Common myeloid progenitor, CD34-positive (primary cell): ENCODE measurements at regions not wholly inside any gene's neighbourhood (a gene's known extent, or its start where the extent isn't known, plus 50 kb on each side); places are given as distances from the start of the nearest gene placed in this dataset.

Experiments
- CTCF ChIA-PET: fragments of 350-600 bp; sonication (Branson Sonifier 250); formaldehyde crosslinking; loops from one replicate; lab custom pipeline; 2021; ENCODE audit warnings: antibody characterized with exemption; lab: Charles Lee
- POLR2A ChIA-PET: fragments of 350-600 bp; sonication (Branson Sonifier 250); formaldehyde crosslinking; loops from one replicate; lab custom pipeline; 2021; ENCODE audit warnings: antibody characterized with exemption; lab: Charles Lee
- DNase-seq, 3 donors: peaks; one replicate each; pipeline versions ENCODE4 v3.0.0 to v3.0.0-alpha.2; 2013
- H3K27ac ChIP-seq, 2 experiments: 1 replicate in 1 of 2; 2 replicates in 1 of 2; pipeline ENCODE4 v1.7.0; 2013; ENCODE audit warnings: inconsistent platforms in 2 of 2, low read length in 2 of 2, mild to moderate bottlenecking in 2 of 2, low read depth in 1 of 2, moderate library complexity in 1 of 2; ENCODE audit not compliant: severe bottlenecking in 2 of 2, insufficient read depth in 1 of 2, poor library complexity in 1 of 2
- H3K27me3 ChIP-seq, 5 experiments: replicated peaks in 2 of 5; 1 replicate in 3 of 5; 2 replicates in 2 of 5; pipeline versions ENCODE4 v1.6.1 to v1.7.0; 2013; ENCODE audit warnings: low read length in 4 of 5, mild to moderate bottlenecking in 2 of 5, moderate library complexity in 2 of 5, inconsistent platforms in 1 of 5; ENCODE audit not compliant: insufficient read depth in 5 of 5, control insufficient read depth in 4 of 5
- H3K36me3 ChIP-seq, 4 experiments: 1 replicate in 2 of 4; 2 replicates in 2 of 4; pipeline versions ENCODE4 v1.6.1 to v1.7.0; 2013; ENCODE audit warnings: low read length in 3 of 4, control low read depth in 1 of 4, mild to moderate bottlenecking in 1 of 4; ENCODE audit not compliant: control insufficient read depth in 4 of 4, insufficient read depth in 4 of 4
- H3K4me1 ChIP-seq, 4 experiments: 1 replicate in 3 of 4; 2 replicates in 1 of 4; pipeline versions ENCODE4 v1.6.1 to v1.7.1; 2013; ENCODE audit warnings: low read length in 3 of 4, mild to moderate bottlenecking in 3 of 4, control low read depth in 1 of 4, inconsistent platforms in 1 of 4, moderate library complexity in 1 of 4; ENCODE audit not compliant: control insufficient read depth in 4 of 4, insufficient read depth in 4 of 4; ENCODE audit errors: control extremely low read depth in 1 of 4
- H3K4me3 ChIP-seq, 7 experiments: 1 replicate in 4 of 7; 2 replicates in 3 of 7; pipeline versions ENCODE4 v1.5.1 to v1.7.0; 2013; ENCODE audit warnings: mild to moderate bottlenecking in 7 of 7, low read length in 6 of 7, moderate library complexity in 6 of 7, inconsistent platforms in 2 of 7, low read depth in 2 of 7, control low read depth in 1 of 7; ENCODE audit not compliant: insufficient read depth in 4 of 7, control insufficient read depth in 1 of 7; ENCODE audit errors: extremely low read depth in 1 of 7
- H3K9me3 ChIP-seq, 5 experiments: 1 replicate in 4 of 5; 2 replicates in 1 of 5; pipeline versions ENCODE4 v1.6.1 to v1.7.1; 2013; ENCODE audit warnings: low read length in 4 of 5, mild to moderate bottlenecking in 2 of 5, inconsistent platforms in 1 of 5, low read depth in 1 of 5, moderate library complexity in 1 of 5; ENCODE audit not compliant: control insufficient read depth in 4 of 5, insufficient read depth in 2 of 5; ENCODE audit errors: control extremely low read depth in 1 of 5
- WGBS: methylation state at CpG from one replicate; pipeline ENCODE4 v1.1.5; 2013; ENCODE audit not compliant: insufficient coverage; 5-methylcytosine and 5-hydroxymethylcytosine counted together

GRCh38 chr14:22475381-22475780, 113.6 kb downstream of the DAD1 start:
- H3K9me3 ChIP-seq: no peaks in the 10 kb centered on the region
- CTCF ChIA-PET: interaction anchor here (0.8 to 16.1 kb wide), 6 partner anchors 10 to 82 kb away, joined by 4 to 366 read pairs (median 10); no protein-coding TSS in a partner anchor
- no peak for DNase-seq
- no peak overlapping the region for H3K27ac ChIP-seq
- H3K36me3 ChIP-seq: no peaks in the 10 kb centered on the region
- POLR2A ChIA-PET: no interaction called here
- H3K27me3 ChIP-seq: no peaks in the 10 kb centered on the region
- 59% methylated on average over 5 of the region's 6 CpGs for WGBS
- H3K4me1 ChIP-seq: peaks cover 9 to 44% (median 13%) of the 10 kb centered on the region in 4 experiments
- no peak overlapping the region for H3K4me3 ChIP-seq

DNA sequence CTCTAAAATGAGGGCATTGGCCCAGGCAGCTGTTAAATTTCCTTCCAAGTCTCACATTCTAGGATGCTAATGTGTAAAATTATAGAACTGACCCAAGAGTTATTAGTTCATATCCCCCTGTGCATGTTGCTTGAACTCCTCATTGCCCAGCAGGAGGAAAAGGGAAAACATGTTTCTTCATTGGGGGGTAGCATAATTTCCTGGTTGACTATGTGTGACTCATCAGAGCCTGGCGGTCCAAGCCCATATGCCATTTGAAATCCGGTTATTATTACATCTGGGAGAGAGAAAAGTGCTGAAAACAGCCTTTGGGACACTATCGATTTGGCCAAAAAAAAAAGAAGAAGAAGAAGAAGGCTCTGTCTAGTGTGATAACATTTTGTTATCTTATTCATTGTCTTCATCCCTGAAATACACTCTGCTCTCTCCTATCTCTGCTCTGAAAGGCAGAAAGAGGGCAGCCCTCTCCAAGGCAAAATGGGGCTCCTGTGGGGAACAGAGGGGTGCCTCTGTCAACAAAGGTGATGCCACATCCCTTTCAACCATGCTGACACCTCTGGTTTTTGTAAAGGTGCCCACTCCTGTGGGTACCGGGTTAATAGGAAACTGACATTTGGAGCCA, 114.2 kb downstream of the DAD1 start:
- no peaks in the 10 kb centered on the region for H3K9me3 ChIP-seq
- DNase-seq: no peak
- no peak overlapping the region for H3K4me3 ChIP-seq
- POLR2A ChIA-PET: no interaction called here
- H3K36me3 ChIP-seq: no peaks in the 10 kb centered on the region
- peaks cover 8 to 45% (median 15%) of the 10 kb centered on the region in 4 experiments for H3K4me1 ChIP-seq
- H3K27ac ChIP-seq: no peak overlapping the region
- 85% methylated on average over 3 of the region's 4 CpGs for WGBS
- CTCF ChIA-PET: interaction anchor here (0.8 to 16.1 kb wide), 4 partner anchors 42 to 82 kb away, joined by 4 to 366 read pairs (median 42); no protein-coding TSS in a partner anchor
- no peaks in the 10 kb centered on the region for H3K27me3 ChIP-seq

DNA sequence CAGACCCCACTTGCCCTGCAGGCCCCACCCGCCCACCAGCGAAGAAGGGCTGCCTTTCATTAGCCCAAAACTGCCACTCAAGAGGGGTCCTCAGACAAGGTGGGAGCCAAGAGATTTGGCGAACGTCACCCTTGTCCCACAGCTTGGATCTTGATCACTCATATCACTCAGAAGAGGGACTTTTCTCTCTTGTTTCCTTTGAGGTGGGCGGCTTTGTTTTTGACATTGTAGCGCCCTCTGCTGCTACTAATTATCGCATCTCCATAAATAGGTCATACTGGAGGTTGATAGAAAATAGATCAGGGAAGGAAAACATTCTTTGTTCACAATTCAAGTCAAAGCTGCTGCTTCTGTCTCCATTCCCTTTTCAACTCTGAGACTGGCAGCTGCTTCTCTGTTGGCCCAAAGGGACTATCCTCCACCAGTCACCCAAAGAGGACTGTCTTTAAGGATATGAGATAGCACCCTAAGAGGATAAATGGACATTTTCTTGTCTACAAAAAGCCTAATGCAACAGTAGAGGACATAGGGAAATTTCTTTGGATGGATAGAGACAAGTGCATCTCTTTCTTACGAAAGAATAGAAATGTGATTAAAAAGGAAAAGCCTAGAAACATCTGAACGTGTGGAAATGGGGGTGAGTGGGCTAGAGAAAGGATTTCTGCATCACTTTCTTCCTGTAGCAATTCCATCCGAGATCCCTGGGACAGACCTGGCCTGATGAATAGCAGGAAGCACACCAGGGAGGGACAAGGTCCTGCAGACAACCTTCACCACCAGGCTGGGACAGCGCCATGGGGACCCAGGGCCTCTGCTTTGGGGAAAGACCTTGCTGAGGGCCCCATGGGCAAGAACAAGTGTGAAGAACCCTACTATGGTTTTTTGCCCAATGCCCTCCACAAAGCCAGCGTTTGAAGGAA, 115.8 kb downstream of the DAD1 start:
- POLR2A ChIA-PET: no interaction called here
- DNase-seq: peak; percentile 82 to 91 (median 87)
- 75% methylated on average over 7 of the region's 12 CpGs for WGBS
- H3K4me1 ChIP-seq: peaks cover 7 to 52% (median 16%) of the 10 kb centered on the region in 4 experiments
- no peak overlapping the region for H3K27ac ChIP-seq
- H3K4me3 ChIP-seq: no peak overlapping the region
- no peaks in the 10 kb centered on the region for H3K9me3 ChIP-seq
- CTCF ChIA-PET: interaction anchor here (0.6 to 16.1 kb wide), 26 partner anchors 13 to 175 kb away, joined by 3 to 366 read pairs (median 10); no protein-coding TSS in a partner anchor
- H3K36me3 ChIP-seq: no peaks in the 10 kb centered on the region
- no peaks in the 10 kb centered on the region for H3K27me3 ChIP-seq

DNA sequence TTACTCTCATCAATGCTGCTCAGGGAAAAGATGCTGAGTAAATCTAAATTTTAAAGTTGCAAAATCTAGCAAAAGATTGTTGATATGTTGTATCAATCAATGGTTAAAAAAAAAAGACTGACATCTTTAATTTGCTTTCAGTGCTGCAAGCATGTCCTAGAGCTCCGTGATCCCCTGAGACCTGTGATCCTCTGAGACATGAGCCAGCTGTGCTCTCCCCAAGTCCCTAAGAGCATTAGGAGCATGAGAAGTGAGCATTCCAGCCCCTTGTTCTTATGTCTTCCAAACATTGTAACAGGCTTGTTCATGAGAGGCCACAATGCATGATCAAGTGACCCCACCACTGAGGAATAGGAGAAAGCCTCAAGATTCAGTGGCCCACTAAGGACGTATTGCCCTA, 116.6 kb downstream of the DAD1 start:
- Histone ChIP-seq H3K27me3 (no peaks in the 10 kb centered on the region), H3K27ac (no peak overlapping the region), H3K4me1 (peaks cover 7 to 52% (median 16%) of the 10 kb centered on the region in 4 experiments), H3K4me3 (no peak overlapping the region), H3K36me3 (no peaks in the 10 kb centered on the region), H3K9me3 (no peaks in the 10 kb centered on the region)
- CTCF ChIA-PET: interaction anchor here (0.6 to 16.1 kb wide), 27 partner anchors 11 to 378 kb away, joined by 3 to 366 read pairs (median 9); no protein-coding TSS in a partner anchor
- POLR2A ChIA-PET: no interaction called here
- no peak for DNase-seq
- 83% methylated on average over 2 of the region's 2 CpGs for WGBS

- H3K27ac ChIP-seq: no peak overlapping the region
- ChIA-PET CTCF (interaction anchor here (0.8 to 16.1 kb wide), 27 partner anchors 11 to 379 kb away, joined by 3 to 366 read pairs (median 12); no protein-coding TSS in a partner anchor), POLR2A (no interaction called here)
- DNase-seq: peak; percentile 52 to 76 (median 73)
- H3K4me3 ChIP-seq: no peak overlapping the region
- no peaks in the 10 kb centered on the region for H3K36me3 ChIP-seq
- H3K4me1 ChIP-seq: peaks cover 7 to 54% (median 18%) of the 10 kb centered on the region in 4 experiments
- no peaks in the 10 kb centered on the region for H3K9me3 ChIP-seq
- 51% methylated on average over 4 of the region's 7 CpGs for WGBS
- no peaks in the 10 kb centered on the region for H3K27me3 ChIP-seq
Measured at GRCh38 chr14:22471545-22472121, 117.4 kb downstream of the DAD1 start.

DNA sequence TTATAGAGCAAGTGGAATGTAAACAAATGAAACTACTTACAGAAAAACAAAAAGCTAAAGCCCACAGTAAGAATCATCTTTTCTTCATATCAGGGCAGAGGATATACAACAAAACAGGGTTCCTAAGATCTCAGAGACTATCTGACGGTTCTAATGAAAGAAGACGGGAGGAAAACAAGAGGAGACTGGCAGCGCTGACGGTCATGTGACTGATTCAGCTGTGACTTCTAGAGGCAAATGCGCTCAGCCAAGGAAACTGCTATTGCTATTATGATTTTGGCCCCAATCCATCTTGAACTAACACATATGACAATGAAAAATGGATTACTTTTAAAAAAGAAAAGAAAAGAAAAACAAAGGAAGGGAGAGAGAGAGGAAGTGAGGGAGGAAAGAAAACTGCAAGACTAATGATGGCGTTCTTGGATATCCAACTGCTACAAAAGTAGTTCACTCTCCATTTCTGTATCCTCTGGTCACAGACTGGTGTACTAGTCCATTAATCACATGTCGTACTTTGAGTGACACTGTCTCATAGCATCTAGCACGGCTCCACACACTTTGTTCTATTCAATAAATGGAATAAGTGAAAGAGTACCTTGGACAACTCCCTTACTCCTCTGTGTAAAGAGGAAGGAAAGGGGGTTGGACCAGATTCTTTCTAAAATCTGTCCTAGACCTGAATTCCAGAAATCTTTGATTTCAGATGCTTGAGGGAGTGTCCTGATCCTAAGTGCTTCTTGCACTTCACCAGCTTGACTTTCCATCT, 119.3 kb downstream of the DAD1 start:
- Histone ChIP-seq H3K27me3 (no peaks in the 10 kb centered on the region), H3K4me3 (no peak overlapping the region), H3K36me3 (no peaks in the 10 kb centered on the region), H3K27ac (no peak overlapping the region), H3K4me1 (peaks cover 7 to 52% (median 22%) of the 10 kb centered on the region in 4 experiments), H3K9me3 (no peaks in the 10 kb centered on the region)
- WGBS: 70% methylated on average over 5 of the region's 8 CpGs
- POLR2A ChIA-PET: no interaction called here
- CTCF ChIA-PET: interaction anchor here (1.0 to 16.1 kb wide), 11 partner anchors 10 to 87 kb away, joined by 3 to 366 read pairs (median 21); no protein-coding TSS in a partner anchor
- DNase-seq: peak in 1 of 3 donors; percentile 39
